Fibroblast of peridontal ligament (primary cell): ENCODE measurements at regions not wholly inside any gene's neighbourhood (a gene's known extent, or its start where the extent isn't known, plus 50 kb on each side); places are given as distances from the start of the nearest gene placed in this dataset.

ENCODE experiments used
- DNase-seq: peaks from one replicate; pipeline ENCODE4 v3.0.0-alpha.2; 2010; ENCODE audit errors: extremely low read depth

- DNase-seq, result no peak
Observed at GRCh38 chr13:24008679-24009078, 111.4 kb upstream of the C1QTNF9B start.

- no peak for DNase-seq
Observed at GRCh38 chr13:24011266-24011665, 114.0 kb upstream of the C1QTNF9B start.

GRCh38 chr13:24012648-24013047, 115.3 kb upstream of the C1QTNF9B start:
- no peak for DNase-seq

- DNase-seq, result no peak
Observed at GRCh38 chr13:24013189-24013588, 115.9 kb upstream of the C1QTNF9B start.

GRCh38 chr13:24016046-24016445, 118.7 kb upstream of the C1QTNF9B start:
- no peak for DNase-seq

DNA sequence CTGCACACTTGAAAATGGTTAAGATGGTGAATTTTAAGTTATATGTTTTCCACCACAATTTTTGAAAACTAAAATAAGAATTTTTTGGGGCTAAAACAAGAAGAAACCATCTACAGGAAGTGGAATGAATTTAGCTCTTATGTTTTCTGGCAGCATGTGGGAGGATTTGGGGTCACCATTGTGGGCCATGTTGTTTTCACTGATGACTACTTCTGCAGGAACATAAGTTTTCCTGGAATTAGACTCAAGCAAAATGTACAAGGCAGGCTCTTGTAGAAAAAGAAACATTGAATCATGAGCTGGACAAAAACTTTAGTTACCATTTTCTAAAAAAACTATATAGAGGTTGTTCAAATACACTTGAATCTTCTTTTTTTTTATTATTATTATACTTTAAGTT, 125.3 kb upstream of the C1QTNF9B start:
- no peak for DNase-seq

DNA sequence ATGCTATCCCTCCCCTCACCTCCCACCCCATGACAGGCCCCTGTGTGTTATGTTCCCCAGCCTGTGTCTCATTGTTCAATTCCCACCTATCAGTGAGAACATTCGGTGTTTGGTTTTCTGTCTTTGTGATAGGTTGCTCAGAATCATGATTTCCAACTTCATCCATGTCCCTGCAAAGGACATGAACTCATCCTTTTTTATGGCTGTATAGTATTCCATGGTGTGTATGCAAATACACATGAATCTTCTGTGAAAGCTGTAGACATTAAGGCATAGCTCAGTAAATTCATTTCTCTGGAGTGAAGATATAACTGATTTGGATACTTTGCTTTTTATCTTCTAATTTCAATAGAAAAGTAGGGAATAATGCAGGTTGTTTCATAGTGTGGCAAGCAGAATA, 125.8 kb upstream of the C1QTNF9B start:
- no peak for DNase-seq

DNA sequence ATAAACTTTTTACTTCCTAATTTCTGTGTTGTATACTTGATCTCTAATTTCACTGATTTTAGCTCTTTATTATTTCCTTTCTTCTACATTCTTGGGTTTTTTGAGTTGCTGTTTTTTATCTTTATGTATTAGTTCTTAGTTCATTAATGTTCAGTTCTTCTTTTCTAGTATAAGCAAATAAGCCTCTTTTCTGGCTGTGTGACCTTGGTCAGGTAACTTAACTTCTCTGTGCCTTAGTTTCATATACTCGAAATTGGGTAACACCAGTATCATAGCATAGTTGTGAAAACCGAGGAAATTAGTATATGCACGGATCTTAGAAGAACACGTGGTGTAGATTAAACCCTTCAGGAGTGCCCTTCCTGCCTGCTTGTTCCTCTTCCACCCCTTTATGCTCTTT, 130.2 kb upstream of the C1QTNF9B start:
- DNase-seq, result no peak

- peak; percentile 98 for DNase-seq
Observed at GRCh38 chr13:24032252-24032651, 128.3 kb upstream of the SPATA13 start.

DNA sequence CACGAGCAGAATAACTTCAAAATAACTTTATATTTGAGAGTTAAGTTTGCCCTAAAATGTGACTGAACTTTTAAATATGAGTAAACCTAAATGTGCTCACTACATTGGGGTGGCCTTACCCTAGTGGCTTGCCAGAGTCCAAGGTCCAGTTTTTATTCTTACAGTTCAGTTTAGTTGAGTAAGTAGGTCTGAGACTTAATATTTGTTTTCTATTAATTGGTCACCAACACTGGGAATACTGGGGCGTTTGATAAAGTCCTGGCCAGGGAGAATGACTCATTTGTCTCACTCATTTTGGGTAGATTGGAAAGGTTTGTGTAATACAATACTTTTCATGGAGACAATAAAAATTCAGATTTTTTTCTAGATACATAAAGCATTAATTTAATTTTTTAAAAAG, 127.8 kb upstream of the SPATA13 start:
- DNase-seq, result peak; percentile 51

DNA sequence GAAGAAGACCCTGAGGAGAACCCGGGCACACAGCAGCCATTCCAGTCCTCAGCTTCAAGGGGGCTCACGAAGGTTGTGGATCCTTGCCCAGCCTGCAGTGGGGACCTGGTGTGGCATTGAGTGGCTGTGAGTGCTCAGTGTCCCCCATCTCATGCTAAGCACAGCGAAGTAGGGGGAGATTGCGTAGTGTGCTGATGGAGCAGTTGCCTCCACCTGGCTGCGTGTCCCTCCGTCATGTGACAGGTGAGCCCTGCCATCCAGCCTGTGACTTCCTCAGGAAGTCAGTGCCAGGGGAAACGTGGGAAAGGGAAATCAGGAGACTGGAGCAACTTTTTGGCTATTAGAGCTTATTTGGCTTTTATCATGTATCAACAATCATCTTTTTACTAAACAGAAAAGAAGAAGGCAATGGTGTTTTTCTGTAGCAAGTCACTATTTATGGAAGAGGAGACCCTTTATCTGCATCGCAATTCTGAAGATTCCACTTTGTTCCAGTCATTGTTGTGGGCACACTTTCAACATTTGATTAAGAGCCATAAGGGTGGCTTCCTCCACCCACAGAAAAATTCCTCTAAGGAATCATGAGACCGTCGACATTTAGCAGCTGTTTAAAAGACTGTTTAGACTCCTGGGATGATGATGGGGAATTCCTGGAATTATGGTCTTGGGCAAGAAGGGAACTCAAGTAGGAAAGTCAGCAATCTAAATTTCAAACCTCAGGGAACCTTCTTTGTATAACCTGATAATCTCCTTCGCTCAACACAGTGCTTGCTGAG, 126.8 kb upstream of the SPATA13 start:
- DNase-seq, result peak; percentile 98

DNA sequence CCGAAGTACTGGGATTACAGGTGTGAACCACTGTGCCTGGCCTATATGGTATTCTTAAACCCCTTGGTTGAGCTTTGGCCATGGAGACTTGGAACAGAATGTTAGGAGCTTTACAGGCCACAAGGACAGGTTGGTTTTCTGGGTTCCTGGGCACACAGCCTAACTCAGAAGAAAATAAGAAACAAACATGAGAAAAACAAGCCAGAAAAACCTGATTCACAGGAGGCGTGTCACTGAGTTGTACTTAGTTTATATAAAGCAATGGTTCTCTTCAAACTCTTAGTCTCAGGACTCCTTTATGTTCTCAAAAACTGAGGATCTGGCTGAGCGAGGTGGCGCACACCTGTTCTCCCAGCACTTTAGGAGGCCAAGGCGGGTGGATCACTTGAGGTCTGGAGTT, 125.1 kb upstream of the SPATA13 start:
- no peak for DNase-seq

DNA sequence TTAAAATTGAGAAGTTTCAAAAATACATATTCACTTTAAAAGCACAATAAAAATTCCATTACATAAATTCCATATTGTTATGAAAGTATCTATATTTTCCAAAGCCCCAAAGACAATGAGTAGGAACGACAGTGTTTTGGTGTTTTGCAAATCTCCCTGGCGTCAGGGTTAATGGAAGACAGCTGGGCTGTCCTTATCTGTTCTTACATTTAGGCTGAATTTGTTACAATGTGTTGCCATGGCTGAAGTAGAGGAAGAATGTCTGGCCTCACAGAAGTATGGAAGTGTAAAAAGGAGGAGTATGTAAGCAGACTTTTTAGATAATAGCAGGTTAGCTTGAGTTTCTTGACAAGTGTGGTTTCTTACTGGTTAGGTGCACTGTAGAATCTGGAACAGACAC, 124.4 kb upstream of the SPATA13 start:
- DNase-seq, result peak; percentile 67

DNA sequence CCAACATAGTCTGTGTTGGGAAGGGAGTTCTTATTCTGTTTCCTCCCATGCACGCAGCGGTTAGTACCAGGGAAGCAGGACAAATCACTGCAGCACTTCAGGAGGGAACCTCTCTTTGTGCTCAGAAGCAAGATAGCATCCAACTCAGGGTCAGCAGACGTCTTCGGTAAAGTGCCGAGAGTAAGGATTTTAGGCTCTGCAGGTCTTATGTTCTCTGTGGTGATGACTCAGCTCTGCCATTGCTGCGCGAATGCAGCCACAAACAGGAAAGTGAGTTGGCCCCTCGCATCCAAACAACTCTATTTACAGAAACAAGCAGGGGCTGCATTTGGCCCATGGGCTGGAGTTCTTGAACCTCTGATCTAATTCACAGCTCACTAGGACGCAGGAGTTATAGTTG, 122.1 kb upstream of the SPATA13 start:
- peak; percentile 64 for DNase-seq

DNA sequence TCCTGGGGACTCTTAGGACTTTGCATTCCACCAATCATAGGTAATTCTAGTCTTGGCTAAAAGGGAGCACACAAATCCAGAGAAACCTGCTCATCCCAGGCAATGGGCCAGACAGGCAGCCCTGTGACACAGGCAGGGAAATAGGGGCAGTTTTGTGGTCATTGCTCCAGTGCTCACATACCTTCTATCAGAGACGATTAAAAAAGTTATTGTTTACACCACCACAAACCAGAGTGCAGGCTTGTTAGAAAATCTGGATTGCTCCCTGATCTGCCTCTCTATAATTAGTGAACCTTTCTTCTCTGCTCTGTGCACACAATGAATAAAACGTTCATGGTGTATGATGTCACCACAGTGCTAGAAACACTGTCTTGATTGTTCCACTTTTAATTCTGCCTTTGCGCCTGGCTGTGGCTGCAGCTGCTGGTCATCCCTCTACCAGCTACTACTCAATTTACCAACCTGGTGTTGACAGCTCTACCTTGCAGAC, 121.6 kb upstream of the SPATA13 start:
- peak; percentile 63 for DNase-seq

DNA sequence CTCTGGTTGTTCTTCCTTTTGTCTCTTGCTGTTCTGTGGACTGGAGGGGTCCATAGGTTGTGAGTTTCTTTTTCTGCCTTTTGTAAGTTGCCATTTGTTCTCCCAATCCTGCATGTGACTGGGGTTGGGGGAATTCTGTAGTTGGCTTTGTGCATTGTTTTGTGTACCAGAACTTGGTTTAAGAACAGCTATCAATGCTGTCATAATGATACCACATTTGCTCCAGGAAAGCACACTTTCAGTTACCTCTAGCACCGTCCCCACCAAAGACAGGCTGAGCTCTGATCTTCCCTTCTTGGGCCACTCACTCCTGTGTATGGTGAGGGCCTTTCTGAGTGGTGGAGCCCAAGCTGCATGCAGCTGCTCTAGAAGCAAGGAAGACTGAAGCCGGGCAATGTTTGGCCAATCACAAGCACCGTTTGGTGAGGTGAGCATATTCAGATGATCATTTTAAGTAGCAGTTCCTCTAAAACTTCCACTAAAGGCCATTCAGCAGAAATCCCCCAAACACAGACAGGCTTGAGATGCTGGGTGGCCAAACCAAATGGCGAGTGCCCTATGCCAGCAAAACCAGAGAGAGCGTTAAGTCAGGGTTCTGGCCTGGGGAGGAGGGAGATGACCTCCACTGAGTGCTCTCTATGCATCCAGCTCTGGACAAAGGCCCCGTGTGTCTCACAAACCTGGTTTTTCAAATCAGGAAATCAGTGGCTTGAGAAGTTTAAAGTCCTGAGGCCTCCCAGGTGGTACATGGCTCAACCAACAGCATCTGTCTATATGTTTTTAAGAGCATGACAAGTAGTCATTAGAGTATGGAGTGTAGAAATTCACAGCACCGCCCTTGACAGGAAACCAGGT, 120.7 kb upstream of the SPATA13 start:
- no peak for DNase-seq

DNA sequence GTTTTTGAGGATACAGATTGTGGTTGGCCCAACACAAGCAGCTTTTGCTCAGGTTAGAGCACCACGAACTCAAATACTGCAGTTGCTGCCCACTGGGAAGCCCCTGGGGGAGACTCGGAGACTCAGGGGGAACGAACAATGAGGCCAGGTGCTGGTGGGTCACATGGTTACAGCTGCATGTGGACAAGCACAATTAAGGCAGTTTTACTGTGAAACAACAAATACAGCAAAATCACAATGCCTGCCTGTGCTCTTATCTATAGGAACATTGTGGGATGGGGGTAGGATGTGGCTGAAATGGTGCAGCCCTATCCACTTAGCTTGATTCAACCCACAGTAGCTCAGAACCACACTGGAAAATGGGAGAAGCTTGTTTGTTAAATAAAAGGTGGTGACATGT, 119.7 kb upstream of the SPATA13 start:
- no peak for DNase-seq

GRCh38 chr13:24041651-24042225, 118.8 kb upstream of the SPATA13 start:
- no peak for DNase-seq

GRCh38 chr13:24042710-24043440, 117.6 kb upstream of the SPATA13 start:
- peak; percentile 74 for DNase-seq

GRCh38 chr13:24043590-24044350, 116.8 kb upstream of the SPATA13 start:
- DNase-seq, result no peak

DNA sequence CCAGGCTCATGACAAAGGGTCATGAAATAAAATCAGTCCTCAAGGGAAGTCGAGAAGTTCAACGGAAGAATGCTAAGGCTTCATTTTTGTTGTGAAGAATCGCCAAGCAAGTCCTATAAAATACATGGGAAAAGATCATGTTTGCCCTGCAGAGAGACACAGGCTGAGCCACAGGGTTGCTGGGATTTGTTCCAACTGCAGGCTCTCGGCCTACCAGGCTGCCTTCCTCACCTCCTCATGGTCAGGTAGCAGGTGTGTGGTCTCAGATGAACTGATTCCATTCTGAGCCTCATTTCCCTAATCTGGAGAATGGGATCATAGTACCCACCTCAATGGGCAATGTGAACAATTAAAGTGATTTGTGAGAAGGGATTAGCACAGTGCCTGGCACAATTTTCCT, 114.9 kb upstream of the SPATA13 start:
- peak; percentile 44 for DNase-seq
